ENCODE measurements at regions not wholly inside any gene's neighbourhood (a gene's known extent, or its start where the extent isn't known, plus 50 kb on each side); places are given as distances from the start of the nearest gene placed in this dataset.

DNA sequence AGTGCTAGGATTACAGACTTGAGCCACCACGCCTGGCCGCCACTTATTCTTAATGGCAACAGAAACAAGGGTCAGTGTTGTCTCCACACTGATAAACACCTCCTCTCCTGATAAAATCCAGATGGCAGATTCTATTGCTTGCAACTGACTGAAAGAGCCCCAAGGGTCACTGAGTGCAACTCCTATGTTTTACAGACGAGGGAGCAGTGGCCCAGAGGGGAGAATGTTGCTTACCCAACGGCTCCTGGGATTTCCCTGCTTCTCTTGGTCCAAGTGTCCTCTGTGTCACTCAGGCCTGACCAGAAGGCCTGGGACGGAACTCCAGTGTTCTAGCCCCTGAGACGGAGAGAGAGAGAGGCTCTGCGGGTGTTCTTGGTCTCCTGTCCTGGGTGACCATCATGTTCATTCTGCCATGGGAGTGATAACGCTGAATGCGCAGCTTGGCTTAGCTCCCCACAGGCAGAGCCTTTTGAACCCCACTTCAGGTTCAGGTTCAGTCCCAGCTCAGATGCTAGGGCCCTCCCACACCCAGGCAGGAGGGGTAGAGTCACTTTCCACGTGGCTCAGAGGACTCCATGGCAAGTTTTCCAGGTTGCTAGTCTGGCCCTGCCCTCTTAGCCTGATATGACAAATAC is 77.3 kb upstream of the NLRP1 start:
- Histone ChIP-seq H3K9me3 (no peaks in the 10 kb centered on the region), H3K27me3 (peaks cover 0 to 18% of the 10 kb centered on the region in 2 donors), H3K36me3 (no peaks in the 10 kb centered on the region), H3K4me1 (no peaks in the 10 kb centered on the region), H3K4me3 (no peak overlapping the region), H3K27ac (no peak overlapping the region)
- TF ChIP-seq, protein P1, sequence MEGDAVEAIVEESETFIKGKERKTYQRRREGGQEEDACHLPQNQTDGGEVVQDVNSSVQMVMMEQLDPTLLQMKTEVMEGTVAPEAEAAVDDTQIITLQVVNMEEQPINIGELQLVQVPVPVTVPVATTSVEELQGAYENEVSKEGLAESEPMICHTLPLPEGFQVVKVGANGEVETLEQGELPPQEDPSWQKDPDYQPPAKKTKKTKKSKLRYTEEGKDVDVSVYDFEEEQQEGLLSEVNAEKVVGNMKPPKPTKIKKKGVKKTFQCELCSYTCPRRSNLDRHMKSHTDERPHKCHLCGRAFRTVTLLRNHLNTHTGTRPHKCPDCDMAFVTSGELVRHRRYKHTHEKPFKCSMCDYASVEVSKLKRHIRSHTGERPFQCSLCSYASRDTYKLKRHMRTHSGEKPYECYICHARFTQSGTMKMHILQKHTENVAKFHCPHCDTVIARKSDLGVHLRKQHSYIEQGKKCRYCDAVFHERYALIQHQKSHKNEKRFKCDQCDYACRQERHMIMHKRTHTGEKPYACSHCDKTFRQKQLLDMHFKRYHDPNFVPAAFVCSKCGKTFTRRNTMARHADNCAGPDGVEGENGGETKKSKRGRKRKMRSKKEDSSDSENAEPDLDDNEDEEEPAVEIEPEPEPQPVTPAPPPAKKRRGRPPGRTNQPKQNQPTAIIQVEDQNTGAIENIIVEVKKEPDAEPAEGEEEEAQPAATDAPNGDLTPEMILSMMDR (IDR thresholded peaks at IDR 0.05): no peak
- peak in 1 of 2 donors; percentile 15 for DNase-seq
- intact Hi-C loops (cut with DNase I; ENCODE audit: low total_unique reads): no loop called here

- H3K9me3 ChIP-seq: no peaks in the 10 kb centered on the region
- H3K4me1 ChIP-seq: no peaks in the 10 kb centered on the region
- no peak overlapping the region for H3K4me3 ChIP-seq
- peak in 1 of 2 donors; percentile 24 for DNase-seq
- TF ChIP-seq, protein P1 (IDR thresholded peaks at IDR 0.05): no peak
- no peak overlapping the region for H3K27ac ChIP-seq
- H3K36me3 ChIP-seq: no peaks in the 10 kb centered on the region
- H3K27me3 ChIP-seq: peaks cover 0 to 25% of the 10 kb centered on the region in 2 donors
- intact Hi-C loops (cut with DNase I; ENCODE audit: low total_unique reads): no loop called here
These were observed 78.2 kb upstream of the NLRP1 start for GRCh38 chr17:5662409-5663085.

GRCh38 chr17:5665164-5665563 is 80.9 kb upstream of the NLRP1 start:
- peak in 1 of 2 donors; percentile 16 for DNase-seq
- Histone ChIP-seq H3K27me3 (peaks cover 0 to 35% of the 10 kb centered on the region in 2 donors), H3K4me3 (no peak overlapping the region), H3K4me1 (no peaks in the 10 kb centered on the region), H3K36me3 (no peaks in the 10 kb centered on the region), H3K9me3 (no peaks in the 10 kb centered on the region), H3K27ac (no peak overlapping the region)
- intact Hi-C loops (cut with DNase I; ENCODE audit: low total_unique reads): no loop called here
- TF ChIP-seq, protein P1 (IDR thresholded peaks at IDR 0.05): no peak

DNA sequence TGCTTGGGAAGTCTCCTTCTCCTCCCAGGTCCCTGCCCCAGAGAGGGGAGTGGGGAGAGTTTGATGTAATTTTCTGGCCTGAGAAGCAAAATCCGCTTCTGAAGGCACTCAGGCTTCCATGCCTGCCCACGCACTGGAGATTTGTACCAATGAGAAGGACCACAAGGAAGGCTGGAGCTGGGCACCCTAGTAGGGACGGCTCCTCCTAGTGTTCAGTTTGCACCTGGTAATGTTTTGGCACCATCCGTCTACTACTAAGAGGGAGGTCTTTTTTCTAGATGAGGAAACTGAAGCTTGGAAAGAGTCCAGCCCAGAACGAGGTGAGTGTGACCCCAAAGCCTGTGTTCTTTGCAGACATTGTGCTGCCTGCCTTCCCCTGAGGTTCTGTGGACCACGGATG is 83.6 kb upstream of the NLRP1 start:
- Histone ChIP-seq H3K4me1 (no peaks in the 10 kb centered on the region), H3K9me3 (no peaks in the 10 kb centered on the region), H3K4me3 (no peak overlapping the region), H3K36me3 (no peaks in the 10 kb centered on the region), H3K27ac (no peak overlapping the region), H3K27me3 (peaks cover 0 to 41% of the 10 kb centered on the region in 2 donors)
- peak in 1 of 2 donors; percentile 24 for DNase-seq
- intact Hi-C loops (cut with DNase I; ENCODE audit: low total_unique reads): no loop called here
- TF ChIP-seq, protein P1 (IDR thresholded peaks at IDR 0.05): no peak

- TF ChIP-seq, protein P1 (IDR thresholded peaks at IDR 0.05): no peak
- H3K27me3 ChIP-seq: peaks cover 0 to 42% of the 10 kb centered on the region in 2 donors
- intact Hi-C loops (cut with DNase I; ENCODE audit: low total_unique reads): no loop called here
These were observed 84.3 kb upstream of the NLRP1 start for GRCh38 chr17:5668557-5669138.

More at GRCh38 chr17:5668557-5669138, 84.3 kb upstream of the NLRP1 start:
- Histone ChIP-seq H3K4me3 (no peak overlapping the region), H3K27ac (no peak overlapping the region), H3K9me3 (no peaks in the 10 kb centered on the region), H3K4me1 (no peaks in the 10 kb centered on the region), H3K36me3 (no peaks in the 10 kb centered on the region)
- DNase-seq: peak in 1 of 2 donors; percentile 6
